Panc1 (cell line): ENCODE measurements at regions not wholly inside any gene's neighbourhood (a gene's known extent, or its start where the extent isn't known, plus 50 kb on each side); places are given as distances from the start of the nearest gene placed in this dataset.

ENCODE experiments used
- ATAC-seq: fragments of 200-7000 bp; cut with Tn5 transposase; 2 replicates; pipeline ENCODE4 v1.9.1; 2020; ENCODE audit warnings: mild to moderate bottlenecking, moderate library complexity
- BruUV-seq: library from RNA; stranded (reverse); fragments of 400-500 nt; replicated peaks from 2 replicates; lab custom pipeline; 2021; lab: Mats Ljungman, UMichigan
- CTCF ChIA-PET: fragments of 300-600 bp; sonication (Branson Sonifier 250); formaldehyde crosslinking; loops from one replicate; lab custom pipeline; 2022; ENCODE audit warnings: antibody characterized with exemption; lab: Charles Lee
- POLR2A ChIA-PET: fragments of 300-600 bp; sonication (Branson Sonifier 250); formaldehyde crosslinking; loops from one replicate; lab custom pipeline; 2022; ENCODE audit warnings: antibody characterized with exemption; lab: Charles Lee
- DNase-seq: peaks from one replicate; pipeline ENCODE4 v3.0.0-alpha.2; 2010; ENCODE audit warnings: low read depth, low spot score
- H3K27ac ChIP-seq: 2 replicates; pipeline ENCODE4 v1.5.1; 2011; ENCODE audit warnings: mild to moderate bottlenecking, low read length, inconsistent platforms
- H3K27me3 ChIP-seq: fragments of 200-500 bp; sonication (Bioruptor generic); 2 replicates; pipeline ENCODE4 v1.6.0; 2014; ENCODE audit warnings: low read length, inconsistent platforms; ENCODE audit not compliant: control insufficient read depth, insufficient read depth
- H3K36me3 ChIP-seq: fragments of 200-500 bp; sonication (Bioruptor generic); 2 replicates; pipeline ENCODE4 v1.5.1; 2014; ENCODE audit warnings: inconsistent platforms, mild to moderate bottlenecking, low read length, moderate library complexity; ENCODE audit not compliant: control insufficient read depth, insufficient read depth
- H3K4me1 ChIP-seq: 2 replicates; pipeline ENCODE4 v1.5.1; 2011; ENCODE audit warnings: inconsistent platforms, mild to moderate bottlenecking, low read length, moderate library complexity; ENCODE audit not compliant: control insufficient read depth, insufficient read depth
- H3K4me3 ChIP-seq, 2 experiments: 2 replicates each; pipeline ENCODE4 v1.5.1; 2011 to 2012; ENCODE audit warnings: low read depth in 2 of 2, low read length in 2 of 2, mild to moderate bottlenecking in 2 of 2, inconsistent platforms in 1 of 2, moderate library complexity in 1 of 2
- H3K9me3 ChIP-seq: fragments of 200-500 bp; sonication (Bioruptor generic); 2 replicates; pipeline ENCODE4 v1.5.1; 2014; ENCODE audit warnings: low read depth, mild to moderate bottlenecking, inconsistent platforms, low read length, moderate library complexity; ENCODE audit not compliant: control insufficient read depth, insufficient read depth
- POLR2AphosphoS5 ChIP-seq: IDR thresholded peaks from 2 replicates; pipeline ENCODE4 v1.6.1; 2012; ENCODE audit warnings: mild to moderate bottlenecking, low read depth, low read length, moderate library complexity
- SIN3A ChIP-seq: IDR thresholded peaks from 2 replicates; pipeline ENCODE4 v1.6.1; 2012; ENCODE audit warnings: low read depth, mild to moderate bottlenecking, low read length, moderate library complexity, borderline replicate concordance; ENCODE audit not compliant: insufficient read depth
- TCF7L2 ChIP-seq: IDR thresholded peaks from 2 replicates; pipeline ENCODE4 v1.6.1; 2011; ENCODE audit warnings: mild to moderate bottlenecking, low read depth, low read length, inconsistent platforms
- in situ Hi-C: cut with HindIII; loops from 2 replicates; pipeline ENCODE4 v1.10.0; 2016; ENCODE audit warnings: low sequenced_read_pairs, low pct_unique_long_range_greater_than_20kb
- intact Hi-C: fragments of 100-400 bp; cut with micrococcal nuclease; formaldehyde crosslinking; loops from one replicate; pipeline ENCODE4 v1.10.0; 2022; ENCODE audit not compliant: unreplicated experiment
- TF ChIP-seq, protein P1 (sequence below): fragments of 450-650 bp; IDR thresholded peaks from 2 replicates; pipeline ENCODE4 v1.5.1; 2017; ENCODE audit warnings: mild to moderate bottlenecking
- TF ChIP-seq, protein P2 (sequence below), 2 experiments: IDR thresholded peaks; 2 replicates each; pipeline ENCODE4 v1.6.1; 2011 to 2012; ENCODE audit warnings: low read depth in 2 of 2, control low read depth in 1 of 2, low read length in 1 of 2, mild to moderate bottlenecking in 1 of 2, moderate library complexity in 1 of 2; ENCODE audit not compliant: insufficient read depth in 1 of 2

DNA sequence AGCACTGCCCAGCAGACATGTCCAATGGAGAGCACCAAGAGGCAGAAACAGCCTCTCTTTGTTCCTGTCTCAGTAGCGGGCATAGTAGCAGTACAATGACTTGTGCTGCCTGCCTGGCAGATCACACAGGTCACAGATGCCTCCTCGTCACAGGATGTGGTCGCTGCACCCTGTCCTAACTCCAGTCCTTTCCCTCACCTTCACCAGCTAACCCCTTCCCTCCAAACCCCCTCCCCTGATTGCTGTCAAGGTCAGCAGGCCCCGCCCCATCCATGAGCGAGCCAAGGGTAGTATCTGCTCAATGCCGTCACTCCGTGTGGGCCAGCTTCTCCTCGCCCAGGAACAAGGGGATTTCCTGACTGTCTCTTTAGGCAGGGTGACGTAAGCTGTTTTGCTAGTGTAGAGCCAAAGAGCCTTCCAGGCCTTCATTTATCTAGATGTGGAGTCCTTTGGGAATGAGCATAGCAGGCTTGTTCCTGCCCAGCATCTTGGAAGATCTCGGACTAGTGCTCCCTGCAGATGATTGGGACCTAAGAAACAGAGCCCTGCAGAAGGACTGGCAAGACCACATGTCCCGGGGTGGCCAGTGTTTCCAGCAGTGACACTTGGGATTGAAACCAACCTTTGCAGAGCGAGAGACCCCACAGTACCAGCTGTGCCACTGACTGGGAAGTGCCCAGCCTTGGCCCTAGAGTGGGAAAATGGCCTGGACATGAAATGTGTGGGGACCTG is 75.9 kb upstream of the TNRC6C start:
- ATAC-seq, result peak; percentile 72
- TF ChIP-seq, protein P1, sequence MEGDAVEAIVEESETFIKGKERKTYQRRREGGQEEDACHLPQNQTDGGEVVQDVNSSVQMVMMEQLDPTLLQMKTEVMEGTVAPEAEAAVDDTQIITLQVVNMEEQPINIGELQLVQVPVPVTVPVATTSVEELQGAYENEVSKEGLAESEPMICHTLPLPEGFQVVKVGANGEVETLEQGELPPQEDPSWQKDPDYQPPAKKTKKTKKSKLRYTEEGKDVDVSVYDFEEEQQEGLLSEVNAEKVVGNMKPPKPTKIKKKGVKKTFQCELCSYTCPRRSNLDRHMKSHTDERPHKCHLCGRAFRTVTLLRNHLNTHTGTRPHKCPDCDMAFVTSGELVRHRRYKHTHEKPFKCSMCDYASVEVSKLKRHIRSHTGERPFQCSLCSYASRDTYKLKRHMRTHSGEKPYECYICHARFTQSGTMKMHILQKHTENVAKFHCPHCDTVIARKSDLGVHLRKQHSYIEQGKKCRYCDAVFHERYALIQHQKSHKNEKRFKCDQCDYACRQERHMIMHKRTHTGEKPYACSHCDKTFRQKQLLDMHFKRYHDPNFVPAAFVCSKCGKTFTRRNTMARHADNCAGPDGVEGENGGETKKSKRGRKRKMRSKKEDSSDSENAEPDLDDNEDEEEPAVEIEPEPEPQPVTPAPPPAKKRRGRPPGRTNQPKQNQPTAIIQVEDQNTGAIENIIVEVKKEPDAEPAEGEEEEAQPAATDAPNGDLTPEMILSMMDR, result no peak
- TF ChIP-seq, protein P2, sequence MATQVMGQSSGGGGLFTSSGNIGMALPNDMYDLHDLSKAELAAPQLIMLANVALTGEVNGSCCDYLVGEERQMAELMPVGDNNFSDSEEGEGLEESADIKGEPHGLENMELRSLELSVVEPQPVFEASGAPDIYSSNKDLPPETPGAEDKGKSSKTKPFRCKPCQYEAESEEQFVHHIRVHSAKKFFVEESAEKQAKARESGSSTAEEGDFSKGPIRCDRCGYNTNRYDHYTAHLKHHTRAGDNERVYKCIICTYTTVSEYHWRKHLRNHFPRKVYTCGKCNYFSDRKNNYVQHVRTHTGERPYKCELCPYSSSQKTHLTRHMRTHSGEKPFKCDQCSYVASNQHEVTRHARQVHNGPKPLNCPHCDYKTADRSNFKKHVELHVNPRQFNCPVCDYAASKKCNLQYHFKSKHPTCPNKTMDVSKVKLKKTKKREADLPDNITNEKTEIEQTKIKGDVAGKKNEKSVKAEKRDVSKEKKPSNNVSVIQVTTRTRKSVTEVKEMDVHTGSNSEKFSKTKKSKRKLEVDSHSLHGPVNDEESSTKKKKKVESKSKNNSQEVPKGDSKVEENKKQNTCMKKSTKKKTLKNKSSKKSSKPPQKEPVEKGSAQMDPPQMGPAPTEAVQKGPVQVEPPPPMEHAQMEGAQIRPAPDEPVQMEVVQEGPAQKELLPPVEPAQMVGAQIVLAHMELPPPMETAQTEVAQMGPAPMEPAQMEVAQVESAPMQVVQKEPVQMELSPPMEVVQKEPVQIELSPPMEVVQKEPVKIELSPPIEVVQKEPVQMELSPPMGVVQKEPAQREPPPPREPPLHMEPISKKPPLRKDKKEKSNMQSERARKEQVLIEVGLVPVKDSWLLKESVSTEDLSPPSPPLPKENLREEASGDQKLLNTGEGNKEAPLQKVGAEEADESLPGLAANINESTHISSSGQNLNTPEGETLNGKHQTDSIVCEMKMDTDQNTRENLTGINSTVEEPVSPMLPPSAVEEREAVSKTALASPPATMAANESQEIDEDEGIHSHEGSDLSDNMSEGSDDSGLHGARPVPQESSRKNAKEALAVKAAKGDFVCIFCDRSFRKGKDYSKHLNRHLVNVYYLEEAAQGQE (IDR thresholded peaks at IDR 0.05; ENCODE audit: insufficient read depth in 1 of 2, low read depth in 2 of 2, low read length in 1 of 2), result no peak
- no peak for TF ChIP-seq SIN3A
- TF ChIP-seq TCF7L2, result no peak
- no peak for TF ChIP-seq POLR2AphosphoS5
- no TSS peak for BruUV-seq
- Histone ChIP-seq H3K27ac (no peak overlapping the region), H3K4me3 (no peak overlapping the region), H3K27me3 (peaks cover 14% of the 10 kb centered on the region), H3K4me1 (0 out of 2 replicates have a peak, but pooled peaks cover 3% of the 10 kb centered on the region), H3K9me3 (no peaks in the 10 kb centered on the region), H3K36me3 (no peaks in the 10 kb centered on the region)
- ChIA-PET POLR2A (no interaction called here), CTCF (no interaction called here)
- intact Hi-C loops, result no loop called here
- in situ Hi-C loops, result no loop called here
- DNase-seq, result no peak

DNA sequence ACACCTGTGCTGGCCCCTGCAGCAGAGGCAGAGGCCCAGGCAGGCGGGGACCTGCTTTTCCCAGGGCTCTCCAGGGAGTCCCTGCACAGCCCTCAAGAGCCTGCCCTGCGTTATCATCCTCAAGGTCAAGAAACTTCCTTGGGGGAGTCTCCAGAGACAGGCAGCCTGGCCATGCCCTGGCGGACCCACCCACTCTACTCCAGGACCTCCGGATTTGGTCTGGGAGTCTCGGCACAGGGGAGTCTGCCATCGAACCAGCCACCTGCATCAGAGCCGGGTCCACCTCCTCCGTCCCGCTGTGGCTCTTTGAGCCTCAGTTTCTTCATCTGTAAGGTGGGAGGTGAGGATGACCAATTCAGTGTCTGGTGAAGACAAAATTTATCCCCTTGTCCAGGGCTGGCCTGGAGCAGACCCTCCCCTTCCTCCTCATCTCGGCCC is 75.3 kb upstream of the TNRC6C start:
- TF ChIP-seq, protein P2 (IDR thresholded peaks at IDR 0.05; ENCODE audit: insufficient read depth in 1 of 2, low read depth in 2 of 2, low read length in 1 of 2), result no peak
- TF ChIP-seq SIN3A, result no peak
- TF ChIP-seq, protein P1, result no peak
- no peak for TF ChIP-seq POLR2AphosphoS5
- no peak for TF ChIP-seq TCF7L2
- intact Hi-C loops (no loop called here), in situ Hi-C loops (no loop called here)
- POLR2A ChIA-PET, result no interaction called here
- Histone ChIP-seq H3K36me3 (no peaks in the 10 kb centered on the region), H3K9me3 (no peaks in the 10 kb centered on the region), H3K4me1 (peaks cover 3% of the 10 kb centered on the region; the same call in 1 of the 2 replicates), H3K27me3 (peaks cover 15% of the 10 kb centered on the region), H3K4me3 (no peak overlapping the region), H3K27ac (no peak overlapping the region)
- no peak for ATAC-seq
- no peak for DNase-seq
- BruUV-seq, result no TSS peak
- CTCF ChIA-PET, result no interaction called here
